Right renal pelvis (tissue), 4 donors: ENCODE measurements at regions not wholly inside any gene's neighbourhood (a gene's known extent, or its start where the extent isn't known, plus 50 kb on each side); places are given as distances from the start of the nearest gene placed in this dataset.
"Not testable (repeated sequence)": the region's sequence is repeated elsewhere in the genome, so short reads cannot be mapped to it uniquely, and the experiment has no call there.

Experiments
- DNase-seq, 4 donors: peaks; one replicate each; pipeline ENCODE4 v3.0.0-alpha.2; 2013; ENCODE audit warnings: low read depth in 4 of 4, low spot score in 3 of 4, missing footprints in 1 of 4

DNA sequence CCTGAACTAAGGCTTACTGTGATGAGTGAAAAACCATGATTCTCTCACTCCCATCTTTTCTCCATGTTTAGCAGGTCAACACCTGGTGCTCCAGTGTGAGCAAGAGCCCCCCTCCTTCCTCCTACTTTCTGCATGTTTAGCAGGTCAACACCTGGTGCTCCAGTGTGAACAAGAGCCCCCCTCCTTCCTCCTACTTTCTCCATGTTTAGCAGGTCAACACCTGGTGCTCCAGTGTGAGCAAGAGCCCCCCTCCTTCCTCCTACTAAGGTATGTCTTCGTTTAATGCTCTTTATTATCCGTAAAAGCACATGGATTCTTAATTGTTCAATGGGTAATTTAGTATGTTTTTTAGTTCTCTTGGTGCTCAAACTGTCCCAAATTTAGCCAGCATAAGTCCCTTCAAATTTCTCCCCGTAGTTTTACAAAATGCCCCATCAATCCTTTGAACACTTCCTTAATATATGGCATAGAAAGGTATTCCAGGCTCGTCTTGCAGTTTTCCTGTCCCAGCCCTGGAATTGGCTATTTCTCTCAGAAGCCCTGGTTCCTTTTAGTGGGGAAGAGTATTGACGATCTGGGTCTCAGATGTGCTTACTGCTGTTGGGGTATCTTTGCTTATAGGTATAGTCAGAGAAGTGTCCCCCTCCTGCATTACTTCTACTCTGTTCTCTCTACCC lies 760.8 kb upstream of the TPTE start:
- no peak for DNase-seq

GRCh38 chr21:9763306-9763705 lies 758.1 kb upstream of the TPTE start:
- no peak for DNase-seq

GRCh38 chr21:9763807-9764206 lies 757.6 kb upstream of the TPTE start:
- no peak for DNase-seq

DNA sequence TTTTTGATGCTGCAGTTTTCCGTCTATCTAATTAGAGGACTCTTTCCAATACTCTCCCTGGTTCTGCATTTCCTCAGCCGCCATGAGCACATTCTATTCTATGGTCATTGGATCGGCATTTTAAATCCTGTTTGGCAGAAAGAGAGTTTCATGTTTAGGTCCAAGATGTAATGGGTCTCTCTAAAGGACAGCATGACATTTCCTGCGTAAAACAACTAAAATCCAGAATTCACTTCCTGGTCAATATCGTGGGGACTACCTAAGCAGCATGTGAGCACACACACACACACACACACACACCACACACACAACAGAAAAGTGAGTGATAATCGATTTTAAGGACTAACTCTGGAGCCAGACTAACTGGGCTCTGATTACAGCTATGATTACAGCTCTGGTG lies 757.1 kb upstream of the TPTE start:
- not testable (repeated sequence) for DNase-seq

- not testable (repeated sequence) for DNase-seq
Observed at GRCh38 chr21:9765538-9765937, 755.8 kb upstream of the TPTE start.

- not testable (repeated sequence) for DNase-seq
Observed at GRCh38 chr21:9766890-9767591, 754.3 kb upstream of the TPTE start.

DNA sequence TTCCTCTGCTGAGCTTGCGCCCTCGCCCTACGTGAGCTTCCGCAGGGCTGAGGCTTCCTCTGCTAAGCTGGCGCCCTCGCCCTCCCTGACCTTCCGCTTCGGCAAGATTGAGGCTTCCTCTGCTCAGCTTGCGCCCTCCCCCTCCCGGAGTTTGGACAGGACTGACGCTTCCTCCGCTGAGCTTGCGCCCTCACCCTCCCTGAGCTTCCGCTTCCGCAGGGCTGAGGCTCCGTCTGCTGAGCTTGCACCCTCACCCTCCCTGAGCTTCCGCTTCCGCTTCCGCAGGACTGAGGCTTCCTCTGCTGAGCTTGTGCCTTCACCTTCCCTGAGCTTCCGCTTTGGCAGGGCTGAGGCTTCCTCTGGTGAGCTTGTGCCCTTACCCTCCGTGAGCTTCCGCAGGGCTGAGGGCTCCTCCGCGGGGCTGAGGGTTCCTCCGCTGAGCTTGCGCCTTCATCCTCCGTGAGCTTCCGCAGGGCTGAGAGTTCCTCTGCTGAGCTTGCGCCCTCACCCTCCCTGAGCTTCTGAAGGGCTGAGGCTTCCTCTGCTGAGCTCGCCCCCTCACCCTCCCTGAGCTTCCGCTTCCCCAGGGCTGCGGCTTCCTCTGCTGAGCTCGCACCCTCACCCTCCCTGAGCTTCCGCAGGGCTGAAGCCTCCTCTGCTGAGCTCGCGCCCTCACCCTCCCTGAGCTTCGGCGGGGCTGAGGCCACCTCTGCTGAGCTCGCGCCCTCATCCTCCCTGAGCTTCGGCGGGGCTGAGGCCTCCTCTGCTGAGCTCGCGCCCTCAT lies 753.6 kb upstream of the TPTE start:
- DNase-seq, result no peak

DNA sequence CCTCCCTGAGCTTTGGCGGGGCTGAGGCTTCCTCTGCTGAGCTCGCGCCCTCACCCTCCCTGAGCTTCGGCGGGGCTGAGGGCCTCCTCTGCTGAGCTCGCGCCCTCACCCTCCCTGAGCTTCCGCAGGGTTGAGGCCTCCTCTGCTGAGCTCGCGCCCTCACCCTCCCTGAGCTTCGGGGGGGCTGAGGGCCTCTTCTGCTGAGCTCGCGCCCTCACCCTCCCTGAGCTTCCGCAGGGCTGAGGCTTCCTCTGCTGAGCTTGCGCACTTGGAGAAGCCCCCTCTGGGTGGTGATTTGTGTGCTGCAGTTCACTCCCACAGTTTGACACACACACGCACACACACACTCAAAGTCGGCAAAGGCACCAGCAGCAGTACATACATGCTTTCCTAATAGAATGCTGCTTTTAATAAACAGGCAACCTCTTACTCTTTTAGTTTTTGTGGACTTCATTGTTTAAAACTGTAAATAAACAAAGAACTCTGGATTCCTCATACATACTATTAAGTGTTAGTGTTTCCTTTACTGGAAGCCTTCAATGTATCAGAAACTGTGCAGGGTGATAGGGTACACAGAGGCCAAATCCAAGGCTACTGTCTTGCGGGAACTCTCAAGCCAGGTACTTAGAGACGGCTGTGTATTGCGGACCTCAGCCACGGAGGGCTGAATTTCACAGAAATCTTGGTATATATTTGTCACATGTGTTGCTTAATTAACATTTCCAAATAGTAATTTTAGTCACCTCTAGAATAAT lies 752.8 kb upstream of the TPTE start:
- not testable (repeated sequence) for DNase-seq

- not testable (repeated sequence) for DNase-seq
Observed at GRCh38 chr21:9769131-9769498, 752.3 kb upstream of the TPTE start.

GRCh38 chr21:9769718-9770690 lies 751.4 kb upstream of the TPTE start:
- DNase-seq, result not testable (repeated sequence)

GRCh38 chr21:9771466-9772347 lies 749.7 kb upstream of the TPTE start:
- DNase-seq, result not testable (repeated sequence)

GRCh38 chr21:9772348-9772672 lies 749.1 kb upstream of the TPTE start:
- no peak for DNase-seq

- not testable (repeated sequence) for DNase-seq
Observed at GRCh38 chr21:9772877-9773420, 748.4 kb upstream of the TPTE start.

DNA sequence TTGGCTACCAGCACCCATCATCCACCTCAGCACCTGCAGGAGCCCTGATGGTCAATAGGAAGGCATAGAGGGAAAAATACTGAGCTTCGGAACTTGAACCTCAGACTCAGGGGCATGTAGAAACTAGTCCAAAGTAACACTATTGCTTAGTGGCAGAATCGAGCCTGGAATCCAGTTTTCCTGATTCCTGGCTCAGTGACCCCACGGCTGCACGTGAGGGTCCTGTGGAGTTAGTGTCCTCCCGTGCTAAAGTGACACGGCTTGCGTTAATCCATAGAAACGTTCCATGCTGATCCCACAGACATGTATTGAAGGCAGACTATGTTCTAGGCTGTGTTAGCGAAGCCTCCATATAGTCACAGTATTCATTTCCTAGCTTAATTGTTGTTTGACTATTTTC lies 747.0 kb upstream of the TPTE start:
- no peak for DNase-seq

DNA sequence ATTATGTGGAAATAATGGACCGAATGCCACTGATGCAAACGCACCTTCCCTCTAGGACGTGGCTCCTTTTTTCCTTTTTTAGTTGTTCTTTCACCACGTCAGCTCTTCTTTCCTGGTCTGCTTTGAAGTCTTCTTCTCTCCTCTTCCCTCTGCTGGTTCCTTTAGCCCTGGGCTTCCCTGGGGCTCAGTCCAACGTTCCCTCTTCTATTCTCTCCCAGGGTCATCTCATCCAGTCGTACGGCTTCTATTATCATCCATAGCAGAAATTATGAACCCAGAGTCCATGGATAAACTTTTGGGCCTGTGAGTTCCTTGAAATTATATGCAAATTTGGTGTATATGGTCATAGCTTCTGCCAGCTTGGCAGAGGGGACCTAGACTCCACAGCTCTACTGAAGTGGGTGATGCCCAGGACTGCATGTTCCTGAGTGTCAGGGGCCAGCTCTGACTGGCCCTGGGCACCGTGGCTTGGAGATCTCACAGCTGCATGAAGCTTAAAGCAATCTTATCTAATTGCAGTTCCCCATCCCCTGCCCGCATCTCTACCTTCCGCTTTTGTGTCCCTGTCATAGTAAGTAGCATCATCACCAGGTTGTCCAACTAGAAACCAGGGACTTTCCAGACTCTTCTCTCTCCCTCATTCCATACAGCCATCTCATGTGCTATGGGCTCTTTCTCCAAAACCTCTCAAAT lies 746.3 kb upstream of the TPTE start:
- not testable (repeated sequence) for DNase-seq

- not testable (repeated sequence) for DNase-seq
Observed at GRCh38 chr21:9775877-9776276, 745.5 kb upstream of the TPTE start.

GRCh38 chr21:9776286-9777020 lies 744.9 kb upstream of the TPTE start:
- not testable (repeated sequence) for DNase-seq
